ENCODE measurements at regions not wholly inside any gene's neighbourhood (a gene's known extent, or its start where the extent isn't known, plus 50 kb on each side); places are given as distances from the start of the nearest gene placed in this dataset.

DNA sequence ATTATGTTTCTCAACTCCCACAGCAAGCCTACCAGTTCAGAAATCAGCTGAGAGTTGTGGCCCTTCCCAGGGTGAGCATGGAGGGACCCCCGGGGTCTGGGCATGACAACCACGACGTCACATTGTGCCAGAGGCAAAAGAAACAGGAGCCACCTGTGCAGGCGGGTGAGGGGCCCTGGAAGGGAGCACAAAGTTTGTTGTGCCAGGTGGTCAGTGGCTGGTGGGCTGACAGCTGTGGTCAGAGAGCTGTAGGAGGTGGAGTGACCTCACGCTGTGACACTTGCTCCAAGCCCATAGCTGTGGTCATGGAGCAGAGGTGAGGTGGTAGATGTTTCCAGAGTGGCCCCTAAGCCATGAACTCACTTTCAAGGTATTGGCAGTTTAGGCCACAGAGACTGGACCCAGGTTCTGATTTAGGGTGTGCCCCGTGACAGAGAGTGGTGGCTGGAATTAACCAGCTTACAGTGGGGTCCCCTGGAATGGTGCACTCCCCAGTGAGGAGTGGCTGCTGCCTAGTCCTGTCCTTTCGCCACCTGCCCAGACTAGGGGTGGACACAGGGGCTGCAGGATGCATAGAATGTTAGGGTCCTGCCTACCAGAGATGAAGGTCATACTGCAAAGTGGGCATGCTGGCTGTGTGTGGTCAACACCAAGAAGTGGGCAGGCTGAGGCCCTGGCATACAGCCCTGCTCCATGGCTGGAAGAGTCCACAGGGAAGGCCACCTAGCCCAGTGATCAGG, 136.4 kb downstream of the GLI2 start:
- no peaks in the 10 kb centered on the region for H3K9me3 ChIP-seq (ENCODE audit: control insufficient read depth in 1 of 2, low read length in 2 of 2)
- peaks cover 0 to 5% of the 10 kb centered on the region in 2 donors for H3K4me1 ChIP-seq (ENCODE audit: control insufficient read depth in 1 of 2, insufficient read depth in 2 of 2, low read length in 2 of 2)
- no peak overlapping the region for H3K9ac ChIP-seq (ENCODE audit: low read depth in 1 of 2, low read length in 2 of 2)
- peaks cover 4 to 30% of the 10 kb centered on the region in 2 donors for H3K27me3 ChIP-seq (ENCODE audit: control insufficient read depth in 1 of 2, insufficient read depth in 2 of 2, low read length in 2 of 2)
- no peaks in the 10 kb centered on the region for H3K36me3 ChIP-seq (ENCODE audit: control insufficient read depth in 1 of 2, insufficient read depth in 2 of 2, low read length in 2 of 2)
- H3K4me3 ChIP-seq (ENCODE audit: low read depth in 1 of 2, low read length in 2 of 2): no peak overlapping the region
- H3K27ac ChIP-seq (ENCODE audit: low read depth, low read length): no peak overlapping the region

DNA sequence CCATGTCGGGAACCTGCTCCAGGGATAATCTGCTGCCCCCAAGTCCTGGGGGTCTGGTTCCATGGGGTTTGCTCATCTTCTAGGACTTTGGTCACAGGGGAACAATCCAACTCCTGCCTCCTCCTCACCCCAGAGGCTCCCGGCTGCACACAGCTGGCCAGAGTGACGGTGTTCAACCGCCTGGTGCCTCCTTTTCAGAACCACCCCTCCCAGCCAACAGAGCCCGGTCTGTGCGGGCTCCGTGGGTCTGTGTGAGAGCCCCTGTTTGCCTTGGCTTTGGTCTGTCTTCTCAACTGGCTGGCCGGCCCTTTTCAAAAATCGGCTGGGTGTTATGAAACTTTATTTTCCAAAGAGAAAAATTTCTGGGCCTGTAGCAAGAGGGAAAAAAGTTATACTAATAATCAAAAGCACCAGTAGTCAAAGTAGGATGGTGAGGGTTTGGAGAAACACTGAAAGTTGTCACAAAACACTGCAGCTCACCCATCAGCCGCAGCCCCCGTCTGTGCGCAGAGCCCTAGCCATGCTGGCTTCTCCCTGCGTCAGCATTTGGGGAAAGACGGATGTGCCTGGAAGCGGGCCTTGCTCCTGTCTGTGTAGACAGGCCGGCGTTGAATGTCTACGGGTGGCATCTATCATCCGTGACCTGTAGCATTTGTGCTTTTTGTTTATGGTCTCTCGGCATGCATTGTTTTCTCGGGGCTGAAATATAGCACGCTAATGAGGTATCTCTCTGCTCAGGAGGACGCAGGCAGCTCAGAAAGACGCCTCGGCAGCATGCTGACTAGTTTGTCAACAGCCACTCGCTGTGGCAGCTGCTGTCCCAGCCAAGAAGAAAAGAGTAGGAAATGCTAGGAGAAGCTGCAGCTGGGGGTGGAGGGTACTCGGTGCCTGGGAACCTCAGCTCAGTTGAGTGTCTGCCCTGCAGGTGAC, 138.6 kb downstream of the GLI2 start:
- H3K4me3 ChIP-seq (ENCODE audit: low read depth in 1 of 2, low read length in 2 of 2): no peak overlapping the region
- H3K4me1 ChIP-seq (ENCODE audit: control insufficient read depth in 1 of 2, insufficient read depth in 2 of 2, low read length in 2 of 2): peaks cover 0 to 5% of the 10 kb centered on the region in 2 donors
- H3K27me3 ChIP-seq (ENCODE audit: control insufficient read depth in 1 of 2, insufficient read depth in 2 of 2, low read length in 2 of 2): peaks cover 0 to 16% of the 10 kb centered on the region in 2 donors
- no peaks in the 10 kb centered on the region for H3K9me3 ChIP-seq (ENCODE audit: control insufficient read depth in 1 of 2, low read length in 2 of 2)
- no peaks in the 10 kb centered on the region for H3K36me3 ChIP-seq (ENCODE audit: control insufficient read depth in 1 of 2, insufficient read depth in 2 of 2, low read length in 2 of 2)
- no peak overlapping the region for H3K9ac ChIP-seq (ENCODE audit: low read depth in 1 of 2, low read length in 2 of 2)
- no peak overlapping the region for H3K27ac ChIP-seq (ENCODE audit: low read depth, low read length)

DNA sequence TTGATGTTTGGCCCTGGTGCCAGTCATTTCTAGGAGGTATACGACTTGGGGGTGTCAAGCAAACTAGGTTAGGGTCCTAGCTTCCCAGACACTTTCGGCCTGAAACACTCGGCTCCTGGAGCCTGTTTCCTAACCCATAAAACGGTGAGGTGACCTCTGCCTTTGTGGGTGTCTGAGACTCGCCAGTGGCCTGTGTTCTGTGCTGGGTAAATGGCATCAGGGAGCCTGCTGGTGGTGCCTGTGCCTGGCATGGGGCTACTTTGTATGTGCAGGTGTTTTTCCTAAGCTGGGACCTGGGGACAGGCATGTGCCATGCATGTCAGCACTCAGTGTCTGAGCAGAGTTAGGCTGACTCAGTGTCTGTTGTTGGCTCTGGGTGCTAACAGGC, 139.2 kb downstream of the GLI2 start:
- no peak overlapping the region for H3K27ac ChIP-seq (ENCODE audit: low read depth, low read length)
- no peaks in the 10 kb centered on the region for H3K9me3 ChIP-seq (ENCODE audit: control insufficient read depth in 1 of 2, low read length in 2 of 2)
- H3K27me3 ChIP-seq (ENCODE audit: control insufficient read depth in 1 of 2, insufficient read depth in 2 of 2, low read length in 2 of 2): peaks cover 0 to 11% of the 10 kb centered on the region in 2 donors
- H3K36me3 ChIP-seq (ENCODE audit: control insufficient read depth in 1 of 2, insufficient read depth in 2 of 2, low read length in 2 of 2): no peaks in the 10 kb centered on the region
- H3K9ac ChIP-seq (ENCODE audit: low read depth in 1 of 2, low read length in 2 of 2): no peak overlapping the region
- H3K4me3 ChIP-seq (ENCODE audit: low read depth in 1 of 2, low read length in 2 of 2): no peak overlapping the region
- H3K4me1 ChIP-seq (ENCODE audit: control insufficient read depth in 1 of 2, insufficient read depth in 2 of 2, low read length in 2 of 2): peaks cover 0 to 5% of the 10 kb centered on the region in 2 donors

DNA sequence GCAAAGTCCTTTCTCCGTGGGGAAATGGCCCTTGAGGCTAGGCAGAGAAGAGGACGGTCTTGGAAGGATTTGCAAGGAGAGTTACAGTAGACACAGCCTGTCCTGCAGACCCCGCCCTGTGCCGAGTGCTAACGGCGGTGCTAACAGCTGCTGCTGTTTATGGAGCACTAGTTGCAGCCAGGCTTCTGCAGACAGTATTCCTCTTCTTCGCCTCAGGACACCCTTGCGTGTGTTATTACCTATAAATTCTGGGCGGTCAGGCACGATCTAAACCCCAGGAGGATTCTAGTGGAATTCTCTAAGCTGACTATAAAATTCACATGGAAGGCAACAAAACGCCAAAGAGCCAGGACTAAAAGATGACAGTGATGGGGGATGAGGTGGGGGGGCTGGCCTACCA, 139.8 kb downstream of the GLI2 start:
- H3K9ac ChIP-seq (ENCODE audit: low read depth in 1 of 2, low read length in 2 of 2): no peak overlapping the region
- H3K4me3 ChIP-seq (ENCODE audit: low read depth in 1 of 2, low read length in 2 of 2): no peak overlapping the region
- H3K36me3 ChIP-seq (ENCODE audit: control insufficient read depth in 1 of 2, insufficient read depth in 2 of 2, low read length in 2 of 2): no peaks in the 10 kb centered on the region
- H3K9me3 ChIP-seq (ENCODE audit: control insufficient read depth in 1 of 2, low read length in 2 of 2): no peaks in the 10 kb centered on the region
- no peak overlapping the region for H3K27ac ChIP-seq (ENCODE audit: low read depth, low read length)
- peaks cover under 1 to 5% of the 10 kb centered on the region in 2 donors for H3K27me3 ChIP-seq (ENCODE audit: control insufficient read depth in 1 of 2, insufficient read depth in 2 of 2, low read length in 2 of 2)
- H3K4me1 ChIP-seq (ENCODE audit: control insufficient read depth in 1 of 2, insufficient read depth in 2 of 2, low read length in 2 of 2): peaks cover 0 to 5% of the 10 kb centered on the region in 2 donors

DNA sequence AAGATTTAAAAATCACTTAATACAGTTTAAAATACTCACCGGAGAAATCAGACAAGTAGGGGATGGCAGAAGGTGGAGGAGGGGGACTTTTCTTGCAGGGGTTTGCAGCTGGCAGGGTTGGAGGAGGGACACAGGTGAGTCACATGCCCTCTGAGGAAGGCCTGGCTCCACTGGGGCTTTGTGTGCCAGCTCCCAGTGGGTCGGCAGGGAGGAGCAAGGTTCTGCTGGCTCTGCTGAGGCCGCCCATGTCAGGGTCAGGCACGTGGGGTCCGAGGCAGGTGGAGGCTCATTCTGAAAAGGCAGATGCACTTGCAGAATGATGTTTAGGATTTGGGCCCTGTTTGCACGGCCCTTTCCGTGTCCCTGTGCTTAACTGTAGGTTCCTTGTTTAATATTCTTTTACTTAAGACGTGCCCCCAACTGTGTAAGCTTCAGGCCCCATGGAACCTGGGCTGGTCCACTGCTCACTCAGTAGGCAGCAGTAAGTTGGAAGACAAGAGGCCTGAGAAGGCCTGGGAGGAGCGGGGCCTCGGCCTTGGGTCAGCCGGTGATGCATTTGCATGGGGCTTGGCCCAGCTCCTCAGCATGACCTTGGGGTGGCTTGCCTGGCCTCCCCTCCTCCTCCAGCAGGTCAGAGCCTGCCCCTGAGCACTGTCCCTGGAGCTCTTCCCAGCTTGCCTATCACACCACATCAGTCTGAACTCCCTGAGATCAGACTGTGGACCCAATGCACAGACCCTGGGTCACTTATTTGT, 141.0 kb downstream of the GLI2 start:
- peaks cover 0 to 5% of the 10 kb centered on the region in 2 donors for H3K27me3 ChIP-seq (ENCODE audit: control insufficient read depth in 1 of 2, insufficient read depth in 2 of 2, low read length in 2 of 2)
- H3K4me3 ChIP-seq (ENCODE audit: low read depth in 1 of 2, low read length in 2 of 2): no peak overlapping the region
- H3K9ac ChIP-seq (ENCODE audit: low read depth in 1 of 2, low read length in 2 of 2): no peak overlapping the region
- H3K27ac ChIP-seq (ENCODE audit: low read depth, low read length): no peak overlapping the region
- peaks cover 0 to 5% of the 10 kb centered on the region in 2 donors for H3K4me1 ChIP-seq (ENCODE audit: control insufficient read depth in 1 of 2, insufficient read depth in 2 of 2, low read length in 2 of 2)
- no peaks in the 10 kb centered on the region for H3K9me3 ChIP-seq (ENCODE audit: control insufficient read depth in 1 of 2, low read length in 2 of 2)
- no peaks in the 10 kb centered on the region for H3K36me3 ChIP-seq (ENCODE audit: control insufficient read depth in 1 of 2, insufficient read depth in 2 of 2, low read length in 2 of 2)

DNA sequence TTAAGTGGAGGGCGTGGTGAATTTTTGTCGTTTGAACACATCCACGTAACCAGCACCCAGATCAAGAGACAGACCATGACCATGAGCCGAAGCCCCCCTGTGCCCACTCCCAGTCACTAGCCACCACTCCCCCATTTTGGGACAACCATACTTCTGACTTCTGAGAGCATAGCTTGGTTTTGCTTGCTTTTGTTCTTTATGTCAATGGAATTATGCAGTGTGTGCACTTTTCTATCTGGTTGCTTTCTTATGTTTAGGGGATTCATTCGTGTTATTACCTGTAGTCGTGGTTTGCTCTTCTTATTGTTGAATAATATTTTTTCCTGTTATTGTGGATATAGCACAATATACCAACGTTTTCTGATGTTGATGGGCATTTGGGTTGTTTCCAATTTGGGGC, 141.7 kb downstream of the GLI2 start:
- peaks cover 0 to 5% of the 10 kb centered on the region in 2 donors for H3K27me3 ChIP-seq (ENCODE audit: control insufficient read depth in 1 of 2, insufficient read depth in 2 of 2, low read length in 2 of 2)
- no peaks in the 10 kb centered on the region for H3K9me3 ChIP-seq (ENCODE audit: control insufficient read depth in 1 of 2, low read length in 2 of 2)
- no peak overlapping the region for H3K27ac ChIP-seq (ENCODE audit: low read depth, low read length)
- no peak overlapping the region for H3K4me3 ChIP-seq (ENCODE audit: low read depth in 1 of 2, low read length in 2 of 2)
- H3K36me3 ChIP-seq (ENCODE audit: control insufficient read depth in 1 of 2, insufficient read depth in 2 of 2, low read length in 2 of 2): no peaks in the 10 kb centered on the region
- H3K9ac ChIP-seq (ENCODE audit: low read depth in 1 of 2, low read length in 2 of 2): no peak overlapping the region
- peaks cover 0 to 5% of the 10 kb centered on the region in 2 donors for H3K4me1 ChIP-seq (ENCODE audit: control insufficient read depth in 1 of 2, insufficient read depth in 2 of 2, low read length in 2 of 2)

GRCh38 chr2:120878970-120879369, 143.3 kb downstream of the GLI2 start:
- H3K9me3 ChIP-seq (ENCODE audit: control insufficient read depth in 1 of 2, low read length in 2 of 2): no peaks in the 10 kb centered on the region
- no peak overlapping the region for H3K27ac ChIP-seq (ENCODE audit: low read depth, low read length)
- H3K4me3 ChIP-seq (ENCODE audit: low read depth in 1 of 2, low read length in 2 of 2): no peak overlapping the region
- no peaks in the 10 kb centered on the region for H3K36me3 ChIP-seq (ENCODE audit: control insufficient read depth in 1 of 2, insufficient read depth in 2 of 2, low read length in 2 of 2)
- peaks cover 0 to 5% of the 10 kb centered on the region in 2 donors for H3K27me3 ChIP-seq (ENCODE audit: control insufficient read depth in 1 of 2, insufficient read depth in 2 of 2, low read length in 2 of 2)
- peaks cover 0 to 5% of the 10 kb centered on the region in 2 donors for H3K4me1 ChIP-seq (ENCODE audit: control insufficient read depth in 1 of 2, insufficient read depth in 2 of 2, low read length in 2 of 2)
- H3K9ac ChIP-seq (ENCODE audit: low read depth in 1 of 2, low read length in 2 of 2): no peak overlapping the region

GRCh38 chr2:120879431-120880295, 144.0 kb downstream of the GLI2 start:
- Histone ChIP-seq H3K9me3 (ENCODE audit: control insufficient read depth in 1 of 2, low read length in 2 of 2) (no peaks in the 10 kb centered on the region), H3K4me1 (ENCODE audit: control insufficient read depth in 1 of 2, insufficient read depth in 2 of 2, low read length in 2 of 2) (peaks cover 0 to 5% of the 10 kb centered on the region in 2 donors), H3K4me3 (ENCODE audit: low read depth in 1 of 2, low read length in 2 of 2) (no peak overlapping the region), H3K9ac (ENCODE audit: low read depth in 1 of 2, low read length in 2 of 2) (no peak overlapping the region), H3K27ac (ENCODE audit: low read depth, low read length) (no peak overlapping the region), H3K27me3 (ENCODE audit: control insufficient read depth in 1 of 2, insufficient read depth in 2 of 2, low read length in 2 of 2) (peaks cover 0 to 5% of the 10 kb centered on the region in 2 donors), H3K36me3 (ENCODE audit: control insufficient read depth in 1 of 2, insufficient read depth in 2 of 2, low read length in 2 of 2) (no peaks in the 10 kb centered on the region)

- H3K27me3 ChIP-seq (ENCODE audit: control insufficient read depth in 1 of 2, insufficient read depth in 2 of 2, low read length in 2 of 2): peaks cover 0 to 5% of the 10 kb centered on the region in 2 donors
- no peaks in the 10 kb centered on the region for H3K4me1 ChIP-seq (ENCODE audit: control insufficient read depth in 1 of 2, insufficient read depth in 2 of 2, low read length in 2 of 2)
- H3K36me3 ChIP-seq (ENCODE audit: control insufficient read depth in 1 of 2, insufficient read depth in 2 of 2, low read length in 2 of 2): no peaks in the 10 kb centered on the region
- no peaks in the 10 kb centered on the region for H3K9me3 ChIP-seq (ENCODE audit: control insufficient read depth in 1 of 2, low read length in 2 of 2)
- no peak overlapping the region for H3K27ac ChIP-seq (ENCODE audit: low read depth, low read length)
- H3K9ac ChIP-seq (ENCODE audit: low read depth in 1 of 2, low read length in 2 of 2): no peak overlapping the region
- no peak overlapping the region for H3K4me3 ChIP-seq (ENCODE audit: low read depth in 1 of 2, low read length in 2 of 2)
Measured at GRCh38 chr2:120880381-120880780, 144.7 kb downstream of the GLI2 start.
